ENCODE measurements at regions not wholly inside any gene's neighbourhood (a gene's known extent, or its start where the extent isn't known, plus 50 kb on each side); places are given as distances from the start of the nearest gene placed in this dataset.
"Not testable (repeated sequence)": the region's sequence is repeated elsewhere in the genome, so short reads cannot be mapped to it uniquely, and the experiment has no call there.

DNA sequence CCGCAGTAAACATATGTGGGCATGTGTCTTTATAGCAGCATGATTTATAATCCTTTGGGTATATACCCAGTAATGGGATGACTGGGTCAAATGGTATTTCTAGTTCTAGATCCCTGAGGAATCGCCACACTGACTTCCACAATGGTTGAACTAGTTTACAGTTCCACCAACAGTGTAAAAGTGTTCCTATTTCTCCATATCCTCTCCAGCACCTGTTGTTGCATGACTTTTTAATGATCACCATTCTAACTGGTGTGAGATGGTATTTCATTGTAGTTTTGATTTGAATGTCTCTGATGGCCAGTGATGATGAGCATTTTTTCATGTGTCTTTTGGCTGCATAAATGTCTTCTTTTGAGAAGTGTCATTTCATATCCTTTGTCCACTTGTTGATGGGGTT lies 238.6 kb upstream of the ZNF337 start:
- TF ChIP-seq CTCF, POLR2A (IDR thresholded peaks at IDR 0.05): not testable (repeated sequence)

Data from testis (tissue), 2 donors.